Mesothelial cell of epicardium (in vitro differentiated cells): ENCODE measurements at regions not wholly inside any gene's neighbourhood (a gene's known extent, or its start where the extent isn't known, plus 50 kb on each side); places are given as distances from the start of the nearest gene placed in this dataset.

Experiments used
- DNase-seq, 2 experiments: peaks; one replicate each; pipeline ENCODE4 v3.0.0; 2021; ENCODE audit warnings: low spot score in 2 of 2; ENCODE audit not compliant: unreplicated experiment in 2 of 2
- H3K27ac Mint-ChIP-seq: 2 replicates; pipeline ENCODE4 v1.8.0; 2021; ENCODE audit warnings: mixed read lengths
- H3K27me3 Mint-ChIP-seq: 2 replicates; pipeline ENCODE4 v1.8.0; 2021; ENCODE audit warnings: low read depth, mixed read lengths
- H3K36me3 Mint-ChIP-seq: 2 replicates; pipeline ENCODE4 v1.8.0; 2021; ENCODE audit warnings: mixed read lengths
- H3K4me1 Mint-ChIP-seq: 2 replicates; pipeline ENCODE4 v1.8.0; 2021; ENCODE audit warnings: mixed read lengths
- H3K4me3 Mint-ChIP-seq: 2 replicates; pipeline ENCODE4 v1.8.0; 2021; ENCODE audit warnings: mild to moderate bottlenecking, moderate library complexity, mixed read lengths
- H3K9me3 Mint-ChIP-seq: 2 replicates; pipeline ENCODE4 v1.8.0; 2021; ENCODE audit warnings: mixed read lengths
- CTCF ChIP-seq: fragments of 200-600 bp; sonication (generic); IDR thresholded peaks from one replicate; pipeline ENCODE4 v1.5.0; 2021; ENCODE audit warnings: antibody characterized with exemption; ENCODE audit not compliant: unreplicated experiment

GRCh38 chr16:51062039-51062438, 89.0 kb downstream of the SALL1 start:
- Mint-ChIP-seq H3K36me3 (no peaks in the 10 kb centered on the region), H3K4me1 (no peaks in the 10 kb centered on the region), H3K4me3 (no peak overlapping the region), H3K27me3 (peaks cover 49% of the 10 kb centered on the region), H3K27ac (no peak overlapping the region), H3K9me3 (no peaks in the 10 kb centered on the region)
- DNase-seq = no peak
- TF ChIP-seq CTCF = no peak

GRCh38 chr16:51061328-51061727, 89.7 kb downstream of the SALL1 start:
- TF ChIP-seq CTCF = no peak
- H3K36me3 Mint-ChIP-seq = no peaks in the 10 kb centered on the region

GRCh38 chr16:51057969-51058337, 93.1 kb downstream of the SALL1 start:
- Mint-ChIP-seq H3K9me3 (no peaks in the 10 kb centered on the region), H3K36me3 (no peaks in the 10 kb centered on the region), H3K4me3 (no peak overlapping the region), H3K27me3 (peaks cover 69% of the 10 kb centered on the region), H3K4me1 (no peaks in the 10 kb centered on the region), H3K27ac (no peak overlapping the region)
- TF ChIP-seq CTCF = no peak
- DNase-seq = no peak

More at GRCh38 chr16:51061328-51061727, 89.7 kb downstream of the SALL1 start:
- Mint-ChIP-seq H3K9me3 (no peaks in the 10 kb centered on the region), H3K27me3 (peaks cover 56% of the 10 kb centered on the region), H3K4me1 (no peaks in the 10 kb centered on the region), H3K4me3 (no peak overlapping the region), H3K27ac (no peak overlapping the region)
- DNase-seq = no peak

- Mint-ChIP-seq H3K27me3 (peaks cover 69% of the 10 kb centered on the region), H3K27ac (no peak overlapping the region), H3K4me3 (no peak overlapping the region), H3K36me3 (no peaks in the 10 kb centered on the region), H3K4me1 (no peaks in the 10 kb centered on the region), H3K9me3 (no peaks in the 10 kb centered on the region)
- DNase-seq = no peak
- TF ChIP-seq CTCF = no peak
These were observed 93.8 kb downstream of the SALL1 start for GRCh38 chr16:51057102-51057793.

DNA sequence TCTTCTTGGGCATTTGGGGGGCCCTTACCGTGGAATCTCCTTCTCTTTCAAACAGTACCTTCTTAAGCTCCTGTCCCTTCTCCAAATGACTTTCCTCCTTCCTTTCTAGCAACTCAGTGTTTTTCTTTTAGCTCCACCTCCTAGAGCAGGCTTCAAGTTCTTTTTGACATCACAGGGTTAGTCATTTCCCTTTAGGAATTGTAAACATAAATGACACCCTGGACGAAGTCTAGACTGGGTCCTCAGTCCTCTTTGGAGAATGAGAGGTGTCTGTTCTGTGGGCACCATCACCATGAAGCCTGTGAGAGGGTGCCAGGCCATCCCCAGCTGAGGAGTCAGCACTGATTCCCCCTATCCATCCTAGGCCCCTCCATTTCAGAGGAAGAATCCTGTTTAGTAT, 94.7 kb downstream of the SALL1 start:
- TF ChIP-seq CTCF = no peak
- Mint-ChIP-seq H3K27ac (no peak overlapping the region), H3K36me3 (no peaks in the 10 kb centered on the region), H3K9me3 (no peaks in the 10 kb centered on the region), H3K27me3 (peaks cover 73% of the 10 kb centered on the region), H3K4me1 (no peaks in the 10 kb centered on the region), H3K4me3 (no peak overlapping the region)
- DNase-seq = no peak

DNA sequence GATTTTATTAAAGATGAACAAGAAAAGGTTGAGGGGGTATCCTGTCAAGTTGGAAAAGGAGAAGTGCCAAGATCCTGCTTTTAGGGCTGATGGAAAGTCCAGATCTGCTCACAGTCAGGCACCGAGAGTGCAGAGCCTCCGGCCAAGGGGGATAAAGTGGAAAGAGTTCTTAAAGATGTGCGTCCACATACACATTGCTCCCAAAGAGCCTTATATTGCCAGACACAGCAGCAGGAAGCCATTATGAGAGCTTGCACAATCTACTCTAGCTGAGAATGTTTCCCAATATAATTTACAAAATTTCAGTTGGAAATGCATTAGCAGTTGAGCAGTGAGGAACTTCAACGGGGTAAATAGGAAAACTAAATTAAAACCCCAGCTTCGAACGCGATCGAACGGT, 95.6 kb downstream of the SALL1 start:
- Mint-ChIP-seq H3K36me3 (no peaks in the 10 kb centered on the region), H3K4me3 (no peak overlapping the region), H3K27ac (no peak overlapping the region), H3K27me3 (peaks cover 70% of the 10 kb centered on the region), H3K4me1 (no peaks in the 10 kb centered on the region), H3K9me3 (no peaks in the 10 kb centered on the region)
- TF ChIP-seq CTCF = no peak
- DNase-seq = no peak
